H1 (cell line): ENCODE measurements at regions not wholly inside any gene's neighbourhood (a gene's known extent, or its start where the extent isn't known, plus 50 kb on each side); places are given as distances from the start of the nearest gene placed in this dataset.

ENCODE experiments used
- CTCF ChIA-PET: fragments of 300-600 bp; sonication (Branson Sonifier 250); formaldehyde crosslinking; loops from one replicate; lab custom pipeline; 2021; ENCODE audit not compliant: partially characterized antibody; lab: Charles Lee
- POLR2A ChIA-PET: fragments of 300-600 bp; sonication (Branson Sonifier 250); formaldehyde crosslinking; loops from one replicate; lab custom pipeline; 2021; ENCODE audit warnings: inconsistent platforms; ENCODE audit not compliant: partially characterized antibody; lab: Charles Lee
- DNase-seq, 2 experiments: peaks; one replicate each; pipeline versions ENCODE4 v3.0.0 to v3.0.0-alpha.2; 2010 to 2022; ENCODE audit warnings: low spot score in 2 of 2, low read depth in 1 of 2, mixed read lengths in 1 of 2
- FAIRE-seq: peaks from 2 replicates; lab custom pipeline; 2011; peaks lifted over from hg19 to GRCh38; lab: Jason Lieb, UNC
- H2AFZ ChIP-seq: 2 replicates; pipeline ENCODE4 v1.8.1; 2012; ENCODE audit warnings: low read length, inconsistent platforms
- H2AK5ac ChIP-seq: 2 replicates; pipeline ENCODE4 v1.6.1; 2013; ENCODE audit warnings: low read depth, low read length
- H2BK120ac ChIP-seq: replicated peaks from 2 replicates; pipeline ENCODE3; 2013; ENCODE audit warnings: low read depth, low read length, inconsistent platforms
- H2BK12ac ChIP-seq: 2 replicates; pipeline ENCODE4 v1.6.1; 2013; ENCODE audit warnings: low read depth, low read length
- H2BK15ac ChIP-seq: 2 replicates; pipeline ENCODE4 v1.6.1; 2013; ENCODE audit warnings: low read length
- H2BK20ac ChIP-seq: 2 replicates; pipeline ENCODE4 v1.6.1; 2013; ENCODE audit warnings: low read length
- H2BK5ac ChIP-seq: 2 replicates; pipeline ENCODE4 v1.6.1; 2013; ENCODE audit warnings: low read depth, low read length
- H3K14ac ChIP-seq: 2 replicates; pipeline ENCODE4 v1.6.1; 2013; ENCODE audit warnings: inconsistent platforms; ENCODE audit not compliant: insufficient read length
- H3K18ac ChIP-seq: 2 replicates; pipeline ENCODE4 v1.6.1; 2013; ENCODE audit warnings: low read length; ENCODE audit errors: extremely low read depth
- H3K23ac ChIP-seq: 2 replicates; pipeline ENCODE4 v1.6.1; 2013; ENCODE audit warnings: inconsistent platforms; ENCODE audit not compliant: insufficient read length
- H3K23me2 ChIP-seq: 2 replicates; pipeline ENCODE4 v1.6.1; 2013; ENCODE audit warnings: low read depth, low read length
- H3K27ac ChIP-seq: 2 replicates; pipeline ENCODE4 v1.6.1; 2011; ENCODE audit warnings: low read depth, low read length, inconsistent platforms
- H3K27me3 ChIP-seq, 4 experiments: replicated peaks in 1 of 4; 1 replicate in 1 of 4; 2 replicates in 3 of 4; pipeline versions ENCODE4 v1.6.1 to v1.8.1; 2011 to 2013; ENCODE audit warnings: low read length in 3 of 4, mild to moderate bottlenecking in 3 of 4, inconsistent platforms in 2 of 4, mixed read lengths in 2 of 4, moderate library complexity in 1 of 4; ENCODE audit not compliant: control insufficient read depth in 3 of 4, insufficient read depth in 3 of 4; ENCODE audit errors: extremely low read depth in 1 of 4
- H3K36me3 ChIP-seq, 4 experiments: 2 replicates each; pipeline versions ENCODE4 v1.6.1 to v1.8.1; 2011 to 2013; ENCODE audit warnings: mild to moderate bottlenecking in 4 of 4, low read length in 3 of 4, moderate library complexity in 2 of 4, control low read depth in 1 of 4, inconsistent platforms in 1 of 4; ENCODE audit not compliant: insufficient read depth in 4 of 4, control insufficient read depth in 2 of 4
- H3K4ac ChIP-seq: replicated peaks from 2 replicates; pipeline ENCODE3; 2013; ENCODE audit warnings: low read length, low read depth, mixed read lengths, inconsistent platforms; ENCODE audit not compliant: insufficient read length
- H3K4me1 ChIP-seq, 4 experiments: replicated peaks in 1 of 4; 1 replicate in 1 of 4; 2 replicates in 3 of 4; pipeline versions ENCODE4 v1.6.1 to v1.8.1; 2011 to 2013; ENCODE audit warnings: low read length in 3 of 4, inconsistent platforms in 2 of 4, mixed read lengths in 1 of 4; ENCODE audit not compliant: insufficient read depth in 4 of 4, control insufficient read depth in 3 of 4
- H3K4me2 ChIP-seq, 2 experiments: 2 replicates each; pipeline versions ENCODE4 v1.6.1 to v1.8.1; 2011 to 2013; ENCODE audit warnings: low read depth in 2 of 2, low read length in 2 of 2, control low read depth in 1 of 2, inconsistent platforms in 1 of 2, mild to moderate bottlenecking in 1 of 2; ENCODE audit not compliant: insufficient read depth in 1 of 2
- H3K4me3 ChIP-seq, 4 experiments: fragments of 200-600, 300-600 bp in 1 of 4; sonication (generic), shearing (Covaris generic), sonication (Bioruptor Twin) in 1 of 4; 2 replicates each; pipeline versions ENCODE4 v1.5.1 to v1.8.1; 2011 to 2016; ENCODE audit warnings: low read length in 4 of 4, low read depth in 3 of 4, control low read depth in 2 of 4, inconsistent platforms in 2 of 4, mild to moderate bottlenecking in 2 of 4, mixed read lengths in 1 of 4, moderate library complexity in 1 of 4; ENCODE audit not compliant: insufficient read depth in 2 of 4; ENCODE audit errors: extremely low read depth in 1 of 4
- H3K56ac ChIP-seq: replicated peaks from 2 replicates; pipeline ENCODE3; 2013; ENCODE audit warnings: low read depth, mild to moderate bottlenecking, mixed read lengths, low read length, inconsistent platforms; ENCODE audit not compliant: insufficient read length
- H3K79me1 ChIP-seq: 2 replicates; pipeline ENCODE4 v1.6.1; 2013; ENCODE audit warnings: low read depth, low read length, control low read depth
- H3K79me2 ChIP-seq, 2 experiments: 2 replicates each; pipeline versions ENCODE4 v1.6.1 to v1.8.1; 2012 to 2013; ENCODE audit warnings: low read length in 2 of 2, mild to moderate bottlenecking in 2 of 2, inconsistent platforms in 1 of 2; ENCODE audit not compliant: insufficient read depth in 2 of 2, control insufficient read depth in 1 of 2
- H3K9ac ChIP-seq, 4 experiments: replicated peaks in 1 of 4; 1 replicate in 1 of 4; 2 replicates in 3 of 4; pipeline versions ENCODE4 v1.6.1 to v1.8.1; 2011 to 2013; ENCODE audit warnings: low read depth in 3 of 4, low read length in 3 of 4, control low read depth in 2 of 4, mild to moderate bottlenecking in 2 of 4, moderate library complexity in 2 of 4, inconsistent platforms in 1 of 4; ENCODE audit errors: extremely low read depth in 1 of 4
- H3K9me3 ChIP-seq, 2 experiments: 2 replicates each; pipeline versions ENCODE4 v1.6.1 to v1.8.1; 2012 to 2013; ENCODE audit warnings: mild to moderate bottlenecking in 2 of 2, moderate library complexity in 2 of 2, control low read depth in 1 of 2, inconsistent platforms in 1 of 2, low read depth in 1 of 2, low read length in 1 of 2, mixed read lengths in 1 of 2; ENCODE audit not compliant: insufficient read depth in 2 of 2
- H4K20me1 ChIP-seq, 2 experiments: replicated peaks in 1 of 2; 2 replicates each; pipeline versions ENCODE3 to v1.8.1; 2011 to 2013; ENCODE audit warnings: inconsistent platforms in 2 of 2, low read length in 2 of 2, mild to moderate bottlenecking in 1 of 2; ENCODE audit not compliant: insufficient read depth in 2 of 2, control insufficient read depth in 1 of 2
- H4K5ac ChIP-seq: 2 replicates; pipeline ENCODE4 v1.6.1; 2013; ENCODE audit warnings: low read length, low read depth, mixed read lengths, inconsistent platforms; ENCODE audit not compliant: insufficient read length
- H4K8ac ChIP-seq: 2 replicates; pipeline ENCODE4 v1.8.0; 2013; ENCODE audit warnings: mild to moderate bottlenecking, moderate library complexity, low read length, inconsistent platforms; ENCODE audit not compliant: insufficient read depth; ENCODE audit errors: extremely low read depth
- H4K91ac ChIP-seq: replicated peaks from 2 replicates; pipeline ENCODE3; 2013; ENCODE audit warnings: low read length, mixed read lengths, inconsistent platforms; ENCODE audit not compliant: insufficient read length
- RXRA ChIP-seq: IDR thresholded peaks from 2 replicates; pipeline ENCODE4 v1.6.1; 2011; ENCODE audit warnings: low read depth, mild to moderate bottlenecking, low read length, moderate library complexity; ENCODE audit not compliant: insufficient read depth
- SP2 ChIP-seq: IDR thresholded peaks from 2 replicates; pipeline ENCODE4 v1.6.1; 2012; ENCODE audit warnings: mild to moderate bottlenecking, low read length, inconsistent platforms
- TAF7 ChIP-seq: optimal IDR thresholded peaks from 2 replicates; pipeline ENCODE3; 2011; ENCODE audit warnings: low read depth, mild to moderate bottlenecking, inconsistent platforms, low read length, moderate library complexity, borderline replicate concordance
- TEAD4 ChIP-seq: IDR thresholded peaks from 2 replicates; pipeline ENCODE4 v1.6.1; 2012; ENCODE audit warnings: low read depth, low read length, inconsistent platforms, mixed read lengths
- WGBS, 2 experiments: shearing (Covaris generic) in 1 of 2; methylation state at CpG; one replicate each; pipeline versions ENCODE4 v1.1.6 to v1.1.7; 2013 to 2015; ENCODE audit warnings: low lambda C conversion rate in 2 of 2, mixed read lengths in 2 of 2, inconsistent platforms in 1 of 2, low coverage in 1 of 2, missing lambda C conversion rate in 1 of 2; ENCODE audit not compliant: insufficient replicate concordance in 2 of 2, insufficient coverage in 1 of 2, insufficient read length in 1 of 2; ENCODE audit errors: extremely low coverage in 1 of 2, missing lambda C conversion rate in 1 of 2; 5-methylcytosine and 5-hydroxymethylcytosine counted together
- TF ChIP-seq, protein P1 (sequence below): IDR thresholded peaks from 2 replicates; pipeline ENCODE4 v1.6.1; 2012; ENCODE audit warnings: inconsistent platforms
- TF ChIP-seq, protein P2 (sequence below): IDR thresholded peaks from 2 replicates; pipeline ENCODE4 v1.6.1; 2012; ENCODE audit warnings: inconsistent platforms

- H3K36me3 ChIP-seq, result no peaks in the 10 kb centered on the region
- CTCF ChIA-PET, result interaction anchor here (1.1 to 2.1 kb wide), 2 partner anchors 8 to 31 kb away, joined by 3 to 5 read pairs; no protein-coding TSS in a partner anchor
- H3K9me3 ChIP-seq, result no peaks in the 10 kb centered on the region
- H2BK15ac ChIP-seq, result no peak overlapping the region
- H4K8ac ChIP-seq, result no peak overlapping the region
- H2AK5ac ChIP-seq, result no peak overlapping the region
- H3K18ac ChIP-seq, result no peak overlapping the region
- 89% methylated on average over 1 of the region's 1 CpG; no CpG with 5 or more reads in 1 of the 2 experiments for WGBS, 2 experiments
- H3K27ac ChIP-seq, result no peak overlapping the region
- H2BK20ac ChIP-seq, result no peak overlapping the region
- TF ChIP-seq TAF7 (no peak), RXRA (no peak), TEAD4 (no peak), SP2 (no peak)
- TF ChIP-seq, protein P1, sequence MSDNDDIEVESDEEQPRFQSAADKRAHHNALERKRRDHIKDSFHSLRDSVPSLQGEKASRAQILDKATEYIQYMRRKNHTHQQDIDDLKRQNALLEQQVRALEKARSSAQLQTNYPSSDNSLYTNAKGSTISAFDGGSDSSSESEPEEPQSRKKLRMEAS, result no peak
- TF ChIP-seq, protein P2, sequence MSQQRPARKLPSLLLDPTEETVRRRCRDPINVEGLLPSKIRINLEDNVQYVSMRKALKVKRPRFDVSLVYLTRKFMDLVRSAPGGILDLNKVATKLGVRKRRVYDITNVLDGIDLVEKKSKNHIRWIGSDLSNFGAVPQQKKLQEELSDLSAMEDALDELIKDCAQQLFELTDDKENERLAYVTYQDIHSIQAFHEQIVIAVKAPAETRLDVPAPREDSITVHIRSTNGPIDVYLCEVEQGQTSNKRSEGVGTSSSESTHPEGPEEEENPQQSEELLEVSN, result no peak
- no peak for DNase-seq
- H3K79me1 ChIP-seq, result no peaks in the 10 kb centered on the region
- H4K5ac ChIP-seq, result no peak overlapping the region
- H3K4ac ChIP-seq, result no peak overlapping the region
- no peak overlapping the region for H3K4me2 ChIP-seq
- no peak overlapping the region for H2BK12ac ChIP-seq
- H2BK120ac ChIP-seq, result no peak overlapping the region
- H4K20me1 ChIP-seq, result no peaks in the 10 kb centered on the region
- no peak overlapping the region for H3K9ac ChIP-seq
- H2AFZ ChIP-seq, result no peak overlapping the region
- no peak overlapping the region for H4K91ac ChIP-seq
- no peak overlapping the region for H3K56ac ChIP-seq
- no peaks in the 10 kb centered on the region for H3K23me2 ChIP-seq
- H3K27me3 ChIP-seq, result no peaks in the 10 kb centered on the region
- H3K4me1 ChIP-seq, result no peaks in the 10 kb centered on the region; a peak in 3 of 7 replicates
- no peaks in the 10 kb centered on the region for H3K79me2 ChIP-seq
- no peak overlapping the region for H2BK5ac ChIP-seq
- no peak overlapping the region for H3K14ac ChIP-seq
- no peak overlapping the region for H3K4me3 ChIP-seq
- no peak for FAIRE-seq
- POLR2A ChIA-PET, result no interaction called here
- H3K23ac ChIP-seq, result no peak overlapping the region
These were observed 82.5 kb upstream of the DCBLD2 start for GRCh38 chr3:98984024-98984423.
